IgD-negative memory B cell (primary cell): ENCODE measurements at regions not wholly inside any gene's neighbourhood (a gene's known extent, or its start where the extent isn't known, plus 50 kb on each side); places are given as distances from the start of the nearest gene placed in this dataset.
"Not testable (repeated sequence)": the region's sequence is repeated elsewhere in the genome, so short reads cannot be mapped to it uniquely, and the experiment has no call there.

Source experiments
- H3K27ac Mint-ChIP-seq, 3 donors: one replicate each; pipeline ENCODE4 v1.8.0; 2020 to 2022; ENCODE audit warnings: mild to moderate bottlenecking in 3 of 3, mixed read lengths in 3 of 3, moderate library complexity in 1 of 3
- H3K27me3 Mint-ChIP-seq: one replicate; pipeline ENCODE4 v1.8.0; 2021; ENCODE audit warnings: mixed read lengths
- H3K36me3 Mint-ChIP-seq: one replicate; pipeline ENCODE4 v1.8.0; 2020; ENCODE audit warnings: mild to moderate bottlenecking, mixed read lengths
- H3K4me1 Mint-ChIP-seq, 3 donors: one replicate each; pipeline ENCODE4 v1.8.0; 2020 to 2022; ENCODE audit warnings: mixed read lengths in 3 of 3, mild to moderate bottlenecking in 1 of 3
- H3K4me3 Mint-ChIP-seq, 4 donors: one replicate each; pipeline ENCODE4 v1.8.0; 2020 to 2022; ENCODE audit warnings: mild to moderate bottlenecking in 4 of 4, mixed read lengths in 4 of 4, moderate library complexity in 3 of 4
- H3K9me3 Mint-ChIP-seq, 3 donors: one replicate each; pipeline ENCODE4 v1.8.0; 2020 to 2021; ENCODE audit warnings: mixed read lengths in 3 of 3, mild to moderate bottlenecking in 1 of 3

GRCh38 chr1:224012162-224012561, 101.7 kb upstream of the FBXO28 start:
- not testable (repeated sequence) for H3K9me3 Mint-ChIP-seq, H3K27me3 Mint-ChIP-seq, H3K36me3 Mint-ChIP-seq, H3K27ac Mint-ChIP-seq, H3K4me1 Mint-ChIP-seq, H3K4me3 Mint-ChIP-seq

- not testable (repeated sequence) for H3K36me3 Mint-ChIP-seq, H3K4me3 Mint-ChIP-seq, H3K4me1 Mint-ChIP-seq, H3K27ac Mint-ChIP-seq, H3K27me3 Mint-ChIP-seq, H3K9me3 Mint-ChIP-seq
Measured at GRCh38 chr1:224011751-224012150, 102.2 kb upstream of the FBXO28 start.

- not testable (repeated sequence) for H3K4me3 Mint-ChIP-seq, H3K9me3 Mint-ChIP-seq, H3K4me1 Mint-ChIP-seq, H3K27ac Mint-ChIP-seq, H3K27me3 Mint-ChIP-seq, H3K36me3 Mint-ChIP-seq
Measured at GRCh38 chr1:224011153-224011552, 102.8 kb upstream of the FBXO28 start.

GRCh38 chr1:224005973-224006372, 107.9 kb upstream of the FBXO28 start:
- not testable (repeated sequence) for H3K27me3 Mint-ChIP-seq, H3K9me3 Mint-ChIP-seq, H3K4me3 Mint-ChIP-seq, H3K36me3 Mint-ChIP-seq, H3K27ac Mint-ChIP-seq
- H3K4me1 Mint-ChIP-seq = peaks cover 7 to 12% (median 8%) of the 10 kb centered on the region in 3 donors

- not testable (repeated sequence) for H3K36me3 Mint-ChIP-seq, H3K9me3 Mint-ChIP-seq, H3K27me3 Mint-ChIP-seq
- Mint-ChIP-seq H3K4me3 (peak overlapping the region in 3 of 4 donors; percentile 71 to 75 (median 74)), H3K4me1 (peaks cover 7 to 12% (median 8%) of the 10 kb centered on the region in 3 donors), H3K27ac (peak overlapping the region; percentile 72 to 95 (median 93))
Measured at GRCh38 chr1:224004552-224005315, 109.2 kb upstream of the FBXO28 start.

- not testable (repeated sequence) for H3K9me3 Mint-ChIP-seq, H3K36me3 Mint-ChIP-seq, H3K27me3 Mint-ChIP-seq
- Mint-ChIP-seq H3K4me3 (peak overlapping the region in 3 of 4 donors; percentile 71 to 75 (median 74)), H3K4me1 (peaks cover 11 to 16% (median 12%) of the 10 kb centered on the region in 3 donors), H3K27ac (peak overlapping the region; percentile 72 to 95 (median 93))
Measured at GRCh38 chr1:224003896-224004295, 110.0 kb upstream of the FBXO28 start.

- not testable (repeated sequence) for H3K9me3 Mint-ChIP-seq, H3K27me3 Mint-ChIP-seq, H3K27ac Mint-ChIP-seq, H3K4me3 Mint-ChIP-seq, H3K36me3 Mint-ChIP-seq
- peaks cover 11 to 25% (median 17%) of the 10 kb centered on the region in 3 donors for H3K4me1 Mint-ChIP-seq
Measured at GRCh38 chr1:224001757-224002156, 112.2 kb upstream of the FBXO28 start.

- H3K4me1 Mint-ChIP-seq = peaks cover 11 to 25% (median 16%) of the 10 kb centered on the region in 3 donors
- H3K36me3 Mint-ChIP-seq, H3K9me3 Mint-ChIP-seq, H3K27ac Mint-ChIP-seq, H3K27me3 Mint-ChIP-seq, H3K4me3 Mint-ChIP-seq: not testable (repeated sequence)
Measured at GRCh38 chr1:223999761-224000160, 114.2 kb upstream of the FBXO28 start.

GRCh38 chr1:223998676-223999455, 115.0 kb upstream of the FBXO28 start:
- Mint-ChIP-seq H3K4me1 (peaks cover 6 to 16% (median 8%) of the 10 kb centered on the region in 3 donors), H3K4me3 (peak overlapping the region in 3 of 4 donors; percentile 44 to 73 (median 49)), H3K27ac (peak overlapping the region; percentile 65 to 84 (median 83))
- not testable (repeated sequence) for H3K36me3 Mint-ChIP-seq, H3K27me3 Mint-ChIP-seq, H3K9me3 Mint-ChIP-seq

GRCh38 chr1:223996376-223996775, 117.5 kb upstream of the FBXO28 start:
- H3K36me3 Mint-ChIP-seq, H3K9me3 Mint-ChIP-seq, H3K4me3 Mint-ChIP-seq, H3K27me3 Mint-ChIP-seq, H3K27ac Mint-ChIP-seq: not testable (repeated sequence)
- H3K4me1 Mint-ChIP-seq = peaks cover 6 to 19% (median 11%) of the 10 kb centered on the region in 3 donors

- H3K36me3 Mint-ChIP-seq, H3K27me3 Mint-ChIP-seq, H3K9me3 Mint-ChIP-seq, H3K4me1 Mint-ChIP-seq: not testable (repeated sequence)
- Mint-ChIP-seq H3K4me3 (peak overlapping the region; percentile 91 to 98 (median 95)), H3K27ac (peak overlapping the region; percentile 96 to 100 (median 99))
Measured at GRCh38 chr1:223992456-223993246, 121.3 kb upstream of the FBXO28 start.

- H3K27me3 Mint-ChIP-seq, H3K9me3 Mint-ChIP-seq, H3K4me1 Mint-ChIP-seq, H3K36me3 Mint-ChIP-seq: not testable (repeated sequence)
- Mint-ChIP-seq H3K27ac (peak overlapping the region in 2 of 3 donors; percentile 32 to 73), H3K4me3 (peak overlapping the region in 2 of 4 donors; percentile 3 to 32)
Measured at GRCh38 chr1:223991297-223991857, 122.5 kb upstream of the FBXO28 start.

- not testable (repeated sequence) for H3K4me1 Mint-ChIP-seq, H3K4me3 Mint-ChIP-seq, H3K27me3 Mint-ChIP-seq, H3K9me3 Mint-ChIP-seq, H3K27ac Mint-ChIP-seq, H3K36me3 Mint-ChIP-seq
Measured at GRCh38 chr1:223961985-223962384, 116.2 kb upstream of the TP53BP2 start.

GRCh38 chr1:223952801-223953200, 107.1 kb upstream of the TP53BP2 start:
- not testable (repeated sequence) for H3K36me3 Mint-ChIP-seq, H3K27me3 Mint-ChIP-seq, H3K4me1 Mint-ChIP-seq, H3K9me3 Mint-ChIP-seq, H3K4me3 Mint-ChIP-seq, H3K27ac Mint-ChIP-seq

- not testable (repeated sequence) for H3K9me3 Mint-ChIP-seq, H3K27me3 Mint-ChIP-seq, H3K4me1 Mint-ChIP-seq, H3K36me3 Mint-ChIP-seq, H3K27ac Mint-ChIP-seq, H3K4me3 Mint-ChIP-seq
Measured at GRCh38 chr1:223951551-223951950, 105.8 kb upstream of the TP53BP2 start.
